GM23338 (cell line): ENCODE measurements at regions not wholly inside any gene's neighbourhood (a gene's known extent, or its start where the extent isn't known, plus 50 kb on each side); places are given as distances from the start of the nearest gene placed in this dataset.

Source experiments
- ATAC-seq: fragments of 200-7000 bp; cut with Tn5 transposase; 3 replicates; pipeline ENCODE4 v1.9.1; 2020
- DNase-seq: peaks from one replicate; pipeline ENCODE4 v3.0.0-alpha.2; 2015; ENCODE audit warnings: low spot score
- H2AFZ ChIP-seq: fragments of 200-600 bp; sonication (generic); 2 replicates; pipeline ENCODE4 v1.8.0; 2016; ENCODE audit warnings: antibody characterized with exemption, mild to moderate bottlenecking, moderate library complexity
- H3F3A ChIP-seq: fragments of 200-600 bp; sonication (generic); replicated peaks from 2 replicates; pipeline ENCODE4 v1.8.0; 2017; ENCODE audit warnings: antibody characterized with exemption, mixed run types, low read depth
- H3K27ac ChIP-seq: fragments of 200-600 bp; sonication (generic); 2 replicates; pipeline ENCODE4 v1.6.1; 2016; ENCODE audit warnings: low read depth
- H3K27me3 ChIP-seq: fragments of 200-600 bp; sonication (generic); 2 replicates; pipeline ENCODE4 v1.8.0; 2016; ENCODE audit warnings: mild to moderate bottlenecking, mixed run types, moderate library complexity; ENCODE audit not compliant: insufficient read depth
- H3K36me3 ChIP-seq: fragments of 200-600 bp; sonication (generic); 2 replicates; pipeline ENCODE4 v1.8.0; 2016; ENCODE audit warnings: mild to moderate bottlenecking; ENCODE audit not compliant: insufficient read depth
- H3K4me1 ChIP-seq: fragments of 200-600 bp; sonication (generic); 2 replicates; pipeline ENCODE4 v1.8.0; 2016; ENCODE audit warnings: mild to moderate bottlenecking, moderate library complexity; ENCODE audit not compliant: insufficient read depth
- H3K4me2 ChIP-seq: fragments of 200-600 bp; sonication (generic); 2 replicates; pipeline ENCODE4 v1.7.1; 2017; ENCODE audit warnings: mixed run types
- H3K4me3 ChIP-seq: fragments of 200-600 bp; sonication (generic); 2 replicates; pipeline ENCODE4 v1.6.1; 2016; ENCODE audit warnings: mixed run types
- H3K79me2 ChIP-seq: fragments of 200-600 bp; sonication (generic); replicated peaks from 2 replicates; pipeline ENCODE4 v1.8.0; 2017; ENCODE audit warnings: mild to moderate bottlenecking; ENCODE audit not compliant: insufficient read depth
- H3K9me2 ChIP-seq: fragments of 200-600 bp; sonication (generic); 2 replicates; pipeline ENCODE4 v1.8.0; 2017; ENCODE audit not compliant: insufficient read depth
- H4K20me1 ChIP-seq: fragments of 200-600 bp; sonication (generic); replicated peaks from 2 replicates; pipeline ENCODE4 v1.8.0; 2017; ENCODE audit warnings: mild to moderate bottlenecking; ENCODE audit not compliant: insufficient read depth
- H3K27ac Mint-ChIP-seq: 2 replicates; pipeline ENCODE4 v1.8.0; 2020; ENCODE audit warnings: inconsistent platforms, mild to moderate bottlenecking, moderate library complexity, mixed read lengths
- H3K27me3 Mint-ChIP-seq: 3 replicates; pipeline ENCODE4 v1.8.0; 2022; ENCODE audit warnings: low read depth, mild to moderate bottlenecking, moderate library complexity, mixed read lengths, inconsistent platforms; ENCODE audit not compliant: insufficient read depth, poor library complexity
- H3K36me3 Mint-ChIP-seq: 3 replicates; pipeline ENCODE4 v1.8.0; 2021; ENCODE audit warnings: low read depth, mild to moderate bottlenecking, inconsistent platforms, moderate library complexity, mixed read lengths
- H3K4me1 Mint-ChIP-seq: 3 replicates; pipeline ENCODE4 v1.8.0; 2020; ENCODE audit warnings: mild to moderate bottlenecking, inconsistent platforms, mixed read lengths
- H3K4me3 Mint-ChIP-seq: 3 replicates; pipeline ENCODE4 v1.8.0; 2021; ENCODE audit warnings: moderate library complexity, mild to moderate bottlenecking, inconsistent platforms, mixed read lengths
- H3K9me3 Mint-ChIP-seq: 3 replicates; pipeline ENCODE4 v1.8.0; 2020; ENCODE audit warnings: moderate library complexity, mild to moderate bottlenecking, inconsistent platforms, mixed read lengths
- JUNB ChIP-seq: IDR thresholded peaks from one replicate; pipeline ENCODE4 v1.6.1; 2016; ENCODE audit warnings: antibody characterized with exemption; ENCODE audit not compliant: unreplicated experiment
- NANOG ChIP-seq: IDR thresholded peaks from 2 replicates; pipeline ENCODE4 v1.6.1; 2016; ENCODE audit warnings: antibody characterized with exemption, borderline replicate concordance
- POLR2AphosphoS5 ChIP-seq: IDR thresholded peaks from 2 replicates; pipeline ENCODE4 v1.6.1; 2016; ENCODE audit warnings: antibody characterized with exemption, low read depth
- ZNF114 ChIP-seq: fragments of 250-450 bp; sonication (Bioruptor Pico); IDR thresholded peaks from 2 replicates; pipeline ENCODE4 v1.5.0; 2020; ENCODE audit warnings: mild to moderate bottlenecking, moderate library complexity
- TF ChIP-seq, protein P1 (sequence below): fragments of 250-450 bp; sonication (Bioruptor Pico); IDR thresholded peaks from 2 replicates; pipeline ENCODE4 v1.5.0; 2020; ENCODE audit warnings: mild to moderate bottlenecking, moderate library complexity
- TF ChIP-seq, protein P2 (sequence below): IDR thresholded peaks from 2 replicates; pipeline ENCODE4 v1.6.1; 2016; ENCODE audit warnings: antibody characterized with exemption
- TF ChIP-seq, protein P3 (sequence below): IDR thresholded peaks from one replicate; pipeline ENCODE4 v1.6.1; 2018; ENCODE audit warnings: antibody characterized with exemption; ENCODE audit not compliant: unreplicated experiment
- TF ChIP-seq, protein P4 (sequence below), 2 experiments: fragments of 200-600 bp in 1 of 2; sonication (generic) in 1 of 2; conservative IDR thresholded peaks; 2 replicates each; pipeline versions ENCODE4 v1.5.1 to v1.6.1; 2016 to 2017; ENCODE audit warnings: antibody characterized with exemption in 2 of 2, low read depth in 2 of 2, mild to moderate bottlenecking in 2 of 2, moderate library complexity in 1 of 2

DNA sequence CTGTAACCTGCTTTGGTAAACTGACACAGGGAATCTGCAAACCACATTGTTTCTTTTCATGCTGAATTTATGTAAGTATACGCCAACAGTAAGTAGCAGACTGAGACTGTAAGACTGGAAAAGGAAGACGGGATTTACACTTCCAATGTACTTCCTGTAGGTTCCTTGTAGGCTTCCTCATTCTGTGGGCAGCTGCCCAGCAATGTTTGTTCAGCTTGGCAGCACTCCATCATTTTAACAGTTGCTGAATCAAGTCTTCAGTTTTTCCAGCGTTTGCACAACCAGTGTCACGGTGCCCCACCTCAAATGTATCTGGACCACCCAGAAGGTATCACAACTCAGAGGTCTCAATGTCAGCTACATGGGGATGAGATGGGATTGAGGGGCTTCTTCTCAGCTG lies 232.6 kb downstream of the PRDM9 start:
- no peaks in the 10 kb centered on the region for H4K20me1 ChIP-seq
- no peaks in the 10 kb centered on the region for H3K9me2 ChIP-seq
- H3K27me3 ChIP-seq = no peaks in the 10 kb centered on the region
- H3K4me3 ChIP-seq = no peak overlapping the region
- H3K4me2 ChIP-seq = no peak overlapping the region
- no peaks in the 10 kb centered on the region for H3K36me3 Mint-ChIP-seq
- H3K27ac Mint-ChIP-seq = no peak overlapping the region
- DNase-seq (no peak), ATAC-seq (no peak)
- H3K4me3 Mint-ChIP-seq = no peak overlapping the region
- TF ChIP-seq POLR2AphosphoS5 = no peak
- TF ChIP-seq, protein P1, sequence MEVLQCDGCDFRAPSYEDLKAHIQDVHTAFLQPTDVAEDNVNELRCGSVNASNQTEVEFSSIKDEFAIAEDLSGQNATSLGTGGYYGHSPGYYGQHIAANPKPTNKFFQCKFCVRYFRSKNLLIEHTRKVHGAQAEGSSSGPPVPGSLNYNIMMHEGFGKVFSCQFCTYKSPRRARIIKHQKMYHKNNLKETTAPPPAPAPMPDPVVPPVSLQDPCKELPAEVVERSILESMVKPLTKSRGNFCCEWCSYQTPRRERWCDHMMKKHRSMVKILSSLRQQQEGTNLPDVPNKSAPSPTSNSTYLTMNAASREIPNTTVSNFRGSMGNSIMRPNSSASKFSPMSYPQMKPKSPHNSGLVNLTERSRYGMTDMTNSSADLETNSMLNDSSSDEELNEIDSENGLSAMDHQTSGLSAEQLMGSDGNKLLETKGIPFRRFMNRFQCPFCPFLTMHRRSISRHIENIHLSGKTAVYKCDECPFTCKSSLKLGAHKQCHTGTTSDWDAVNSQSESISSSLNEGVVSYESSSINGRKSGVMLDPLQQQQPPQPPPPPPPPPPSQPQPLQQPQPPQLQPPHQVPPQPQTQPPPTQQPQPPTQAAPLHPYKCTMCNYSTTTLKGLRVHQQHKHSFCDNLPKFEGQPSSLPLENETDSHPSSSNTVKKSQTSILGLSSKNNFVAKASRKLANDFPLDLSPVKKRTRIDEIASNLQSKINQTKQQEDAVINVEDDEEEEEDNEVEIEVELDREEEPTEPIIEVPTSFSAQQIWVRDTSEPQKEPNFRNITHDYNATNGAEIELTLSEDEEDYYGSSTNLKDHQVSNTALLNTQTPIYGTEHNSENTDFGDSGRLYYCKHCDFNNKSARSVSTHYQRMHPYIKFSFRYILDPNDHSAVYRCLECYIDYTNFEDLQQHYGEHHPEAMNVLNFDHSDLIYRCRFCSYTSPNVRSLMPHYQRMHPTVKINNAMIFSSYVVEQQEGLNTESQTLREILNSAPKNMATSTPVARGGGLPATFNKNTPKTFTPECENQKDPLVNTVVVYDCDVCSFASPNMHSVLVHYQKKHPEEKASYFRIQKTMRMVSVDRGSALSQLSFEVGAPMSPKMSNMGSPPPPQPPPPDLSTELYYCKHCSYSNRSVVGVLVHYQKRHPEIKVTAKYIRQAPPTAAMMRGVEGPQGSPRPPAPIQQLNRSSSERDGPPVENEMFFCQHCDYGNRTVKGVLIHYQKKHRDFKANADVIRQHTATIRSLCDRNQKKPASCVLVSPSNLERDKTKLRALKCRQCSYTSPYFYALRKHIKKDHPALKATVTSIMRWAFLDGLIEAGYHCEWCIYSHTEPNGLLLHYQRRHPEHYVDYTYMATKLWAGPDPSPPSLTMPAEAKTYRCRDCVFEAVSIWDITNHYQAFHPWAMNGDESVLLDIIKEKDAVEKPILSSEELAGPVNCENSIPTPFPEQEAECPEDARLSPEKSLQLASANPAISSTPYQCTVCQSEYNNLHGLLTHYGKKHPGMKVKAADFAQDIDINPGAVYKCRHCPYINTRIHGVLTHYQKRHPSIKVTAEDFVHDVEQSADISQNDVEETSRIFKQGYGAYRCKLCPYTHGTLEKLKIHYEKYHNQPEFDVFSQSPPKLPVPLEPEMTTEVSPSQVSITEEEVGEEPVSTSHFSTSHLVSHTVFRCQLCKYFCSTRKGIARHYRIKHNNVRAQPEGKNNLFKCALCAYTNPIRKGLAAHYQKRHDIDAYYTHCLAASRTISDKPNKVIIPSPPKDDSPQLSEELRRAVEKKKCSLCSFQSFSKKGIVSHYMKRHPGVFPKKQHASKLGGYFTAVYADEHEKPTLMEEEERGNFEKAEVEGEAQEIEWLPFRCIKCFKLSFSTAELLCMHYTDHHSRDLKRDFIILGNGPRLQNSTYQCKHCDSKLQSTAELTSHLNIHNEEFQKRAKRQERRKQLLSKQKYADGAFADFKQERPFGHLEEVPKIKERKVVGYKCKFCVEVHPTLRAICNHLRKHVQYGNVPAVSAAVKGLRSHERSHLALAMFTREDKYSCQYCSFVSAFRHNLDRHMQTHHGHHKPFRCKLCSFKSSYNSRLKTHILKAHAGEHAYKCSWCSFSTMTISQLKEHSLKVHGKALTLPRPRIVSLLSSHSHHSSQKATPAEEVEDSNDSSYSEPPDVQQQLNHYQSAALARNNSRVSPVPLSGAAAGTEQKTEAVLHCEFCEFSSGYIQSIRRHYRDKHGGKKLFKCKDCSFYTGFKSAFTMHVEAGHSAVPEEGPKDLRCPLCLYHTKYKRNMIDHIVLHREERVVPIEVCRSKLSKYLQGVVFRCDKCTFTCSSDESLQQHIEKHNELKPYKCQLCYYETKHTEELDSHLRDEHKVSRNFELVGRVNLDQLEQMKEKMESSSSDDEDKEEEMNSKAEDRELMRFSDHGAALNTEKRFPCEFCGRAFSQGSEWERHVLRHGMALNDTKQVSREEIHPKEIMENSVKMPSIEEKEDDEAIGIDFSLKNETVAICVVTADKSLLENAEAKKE (CRISPR knock-in tag) = no peak
- TF ChIP-seq, protein P2, sequence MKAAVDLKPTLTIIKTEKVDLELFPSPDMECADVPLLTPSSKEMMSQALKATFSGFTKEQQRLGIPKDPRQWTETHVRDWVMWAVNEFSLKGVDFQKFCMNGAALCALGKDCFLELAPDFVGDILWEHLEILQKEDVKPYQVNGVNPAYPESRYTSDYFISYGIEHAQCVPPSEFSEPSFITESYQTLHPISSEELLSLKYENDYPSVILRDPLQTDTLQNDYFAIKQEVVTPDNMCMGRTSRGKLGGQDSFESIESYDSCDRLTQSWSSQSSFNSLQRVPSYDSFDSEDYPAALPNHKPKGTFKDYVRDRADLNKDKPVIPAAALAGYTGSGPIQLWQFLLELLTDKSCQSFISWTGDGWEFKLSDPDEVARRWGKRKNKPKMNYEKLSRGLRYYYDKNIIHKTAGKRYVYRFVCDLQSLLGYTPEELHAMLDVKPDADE = no peak
- no peak for TF ChIP-seq NANOG
- no peak for TF ChIP-seq ZNF114 (CRISPR knock-in tag)
- H3K27me3 Mint-ChIP-seq = peaks cover 2% of the 10 kb centered on the region
- H3K4me1 Mint-ChIP-seq = no peaks in the 10 kb centered on the region
- H2AFZ ChIP-seq = peak overlapping the region; percentile 86; the same call in 1 of the 2 replicates
- H3K27ac ChIP-seq = no peak overlapping the region
- no peaks in the 10 kb centered on the region for H3K36me3 ChIP-seq
- H3F3A ChIP-seq = no peaks in the 10 kb centered on the region
- H3K4me1 ChIP-seq = no peaks in the 10 kb centered on the region
- H3K9me3 Mint-ChIP-seq = no peaks in the 10 kb centered on the region
- no peaks in the 10 kb centered on the region for H3K79me2 ChIP-seq

DNA sequence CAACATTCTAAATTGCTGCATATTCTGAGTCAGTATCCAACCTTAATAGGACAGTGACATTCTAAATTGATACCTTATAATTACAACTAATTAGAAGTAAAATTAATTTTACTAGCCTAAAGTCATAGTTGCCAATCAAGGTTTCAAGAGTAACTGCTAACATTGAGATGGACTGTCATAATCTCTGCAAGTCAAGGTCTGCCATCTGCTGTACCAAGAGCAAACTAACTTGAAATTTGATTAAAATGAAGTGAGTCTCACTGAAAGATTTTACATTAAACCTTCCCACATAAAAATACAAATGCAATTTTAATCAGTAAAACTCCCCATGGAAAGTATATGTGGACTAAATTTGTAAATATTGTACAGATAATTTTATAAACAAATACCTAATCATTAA lies 235.3 kb downstream of the PRDM9 start:
- Histone ChIP-seq H3K4me3 (no peak overlapping the region), H3K4me1 (no peaks in the 10 kb centered on the region), H2AFZ (no peak overlapping the region), H3K27ac (no peak overlapping the region), H3K4me2 (no peak overlapping the region), H3K27me3 (no peaks in the 10 kb centered on the region), H3K9me2 (no peaks in the 10 kb centered on the region), H3K79me2 (no peaks in the 10 kb centered on the region), H3K36me3 (no peaks in the 10 kb centered on the region), H3F3A (no peaks in the 10 kb centered on the region), H4K20me1 (no peaks in the 10 kb centered on the region)
- no peaks in the 10 kb centered on the region for H3K4me1 Mint-ChIP-seq
- H3K27ac Mint-ChIP-seq = no peak overlapping the region
- H3K27me3 Mint-ChIP-seq = no peaks in the 10 kb centered on the region
- TF ChIP-seq, protein P3, sequence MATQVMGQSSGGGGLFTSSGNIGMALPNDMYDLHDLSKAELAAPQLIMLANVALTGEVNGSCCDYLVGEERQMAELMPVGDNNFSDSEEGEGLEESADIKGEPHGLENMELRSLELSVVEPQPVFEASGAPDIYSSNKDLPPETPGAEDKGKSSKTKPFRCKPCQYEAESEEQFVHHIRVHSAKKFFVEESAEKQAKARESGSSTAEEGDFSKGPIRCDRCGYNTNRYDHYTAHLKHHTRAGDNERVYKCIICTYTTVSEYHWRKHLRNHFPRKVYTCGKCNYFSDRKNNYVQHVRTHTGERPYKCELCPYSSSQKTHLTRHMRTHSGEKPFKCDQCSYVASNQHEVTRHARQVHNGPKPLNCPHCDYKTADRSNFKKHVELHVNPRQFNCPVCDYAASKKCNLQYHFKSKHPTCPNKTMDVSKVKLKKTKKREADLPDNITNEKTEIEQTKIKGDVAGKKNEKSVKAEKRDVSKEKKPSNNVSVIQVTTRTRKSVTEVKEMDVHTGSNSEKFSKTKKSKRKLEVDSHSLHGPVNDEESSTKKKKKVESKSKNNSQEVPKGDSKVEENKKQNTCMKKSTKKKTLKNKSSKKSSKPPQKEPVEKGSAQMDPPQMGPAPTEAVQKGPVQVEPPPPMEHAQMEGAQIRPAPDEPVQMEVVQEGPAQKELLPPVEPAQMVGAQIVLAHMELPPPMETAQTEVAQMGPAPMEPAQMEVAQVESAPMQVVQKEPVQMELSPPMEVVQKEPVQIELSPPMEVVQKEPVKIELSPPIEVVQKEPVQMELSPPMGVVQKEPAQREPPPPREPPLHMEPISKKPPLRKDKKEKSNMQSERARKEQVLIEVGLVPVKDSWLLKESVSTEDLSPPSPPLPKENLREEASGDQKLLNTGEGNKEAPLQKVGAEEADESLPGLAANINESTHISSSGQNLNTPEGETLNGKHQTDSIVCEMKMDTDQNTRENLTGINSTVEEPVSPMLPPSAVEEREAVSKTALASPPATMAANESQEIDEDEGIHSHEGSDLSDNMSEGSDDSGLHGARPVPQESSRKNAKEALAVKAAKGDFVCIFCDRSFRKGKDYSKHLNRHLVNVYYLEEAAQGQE = no peak
- TF ChIP-seq JUNB = no peak
- no peak for TF ChIP-seq ZNF114 (CRISPR knock-in tag)
- TF ChIP-seq, protein P4, sequence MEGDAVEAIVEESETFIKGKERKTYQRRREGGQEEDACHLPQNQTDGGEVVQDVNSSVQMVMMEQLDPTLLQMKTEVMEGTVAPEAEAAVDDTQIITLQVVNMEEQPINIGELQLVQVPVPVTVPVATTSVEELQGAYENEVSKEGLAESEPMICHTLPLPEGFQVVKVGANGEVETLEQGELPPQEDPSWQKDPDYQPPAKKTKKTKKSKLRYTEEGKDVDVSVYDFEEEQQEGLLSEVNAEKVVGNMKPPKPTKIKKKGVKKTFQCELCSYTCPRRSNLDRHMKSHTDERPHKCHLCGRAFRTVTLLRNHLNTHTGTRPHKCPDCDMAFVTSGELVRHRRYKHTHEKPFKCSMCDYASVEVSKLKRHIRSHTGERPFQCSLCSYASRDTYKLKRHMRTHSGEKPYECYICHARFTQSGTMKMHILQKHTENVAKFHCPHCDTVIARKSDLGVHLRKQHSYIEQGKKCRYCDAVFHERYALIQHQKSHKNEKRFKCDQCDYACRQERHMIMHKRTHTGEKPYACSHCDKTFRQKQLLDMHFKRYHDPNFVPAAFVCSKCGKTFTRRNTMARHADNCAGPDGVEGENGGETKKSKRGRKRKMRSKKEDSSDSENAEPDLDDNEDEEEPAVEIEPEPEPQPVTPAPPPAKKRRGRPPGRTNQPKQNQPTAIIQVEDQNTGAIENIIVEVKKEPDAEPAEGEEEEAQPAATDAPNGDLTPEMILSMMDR (conservative IDR thresholded peaks at IDR 0.05; ENCODE audit: low read depth in 2 of 2) = peak in 1 of 2 experiments; percentile 23; a peak in 1 of 4 replicates
- ATAC-seq = no peak
- no peaks in the 10 kb centered on the region for H3K9me3 Mint-ChIP-seq
- no peak for DNase-seq
- no peaks in the 10 kb centered on the region for H3K36me3 Mint-ChIP-seq
- H3K4me3 Mint-ChIP-seq = no peak overlapping the region
